HEK293 (cell line): ENCODE measurements at regions not wholly inside any gene's neighbourhood (a gene's known extent, or its start where the extent isn't known, plus 50 kb on each side); places are given as distances from the start of the nearest gene placed in this dataset.

Experiments used
- CTCF ChIA-PET: fragments of 350-600 bp; formaldehyde crosslinking; extraction: SDS; loops from one replicate; lab custom pipeline; 2021; ENCODE audit warnings: antibody characterized with exemption; lab: Yijun Ruan, JAX
- POLR2A ChIA-PET: fragments of 300-600 bp; formaldehyde crosslinking; extraction: SDS; loops from one replicate; lab custom pipeline; 2020; ENCODE audit warnings: antibody characterized with exemption, inconsistent platforms; lab: Yijun Ruan, JAX
- H3K27ac ChIP-seq: fragments of 200-500 bp; sonication (Bioruptor generic); 2 replicates; pipeline ENCODE4 v1.5.1; 2014; ENCODE audit warnings: low read depth, low read length, control low read depth, inconsistent platforms; ENCODE audit errors: extremely low read depth
- H3K36me3 ChIP-seq, 2 experiments: fragments of 200-500 bp in 1 of 2; sonication (Bioruptor generic) in 1 of 2; 1 replicate in 1 of 2; 2 replicates in 1 of 2; pipeline ENCODE4 v1.5.1; 2014 to 2017; ENCODE audit warnings: inconsistent platforms in 2 of 2, low read length in 2 of 2; ENCODE audit not compliant: control insufficient read depth in 2 of 2, insufficient read depth in 1 of 2
- H3K4me1 ChIP-seq: fragments of 200-500 bp; sonication (Bioruptor generic); 2 replicates; pipeline ENCODE4 v1.5.1; 2014; ENCODE audit warnings: mild to moderate bottlenecking, low read length, inconsistent platforms; ENCODE audit not compliant: control insufficient read depth, insufficient read depth
- H3K4me3 ChIP-seq: 2 replicates; pipeline ENCODE4 v1.5.1; 2011; ENCODE audit warnings: low read depth, mild to moderate bottlenecking, control low read depth, low read length, moderate library complexity
- H3K9me3 ChIP-seq: fragments of 200-500 bp; sonication (Bioruptor generic); 2 replicates; pipeline ENCODE4 v1.5.1; 2014; ENCODE audit warnings: low read depth, low read length, inconsistent platforms; ENCODE audit not compliant: control insufficient read depth, insufficient read depth
- EGR2 ChIP-seq: fragments of 450-650 bp; formaldehyde crosslinking; IDR thresholded peaks from 2 replicates; pipeline ENCODE4 v1.5.1; 2016; ENCODE audit warnings: low read depth, missing biosample characterization, missing genetic modification characterization
- HIC1 ChIP-seq: fragments of 450-650 bp; formaldehyde crosslinking; IDR thresholded peaks from 2 replicates; pipeline ENCODE4 v1.5.1; 2016; ENCODE audit warnings: missing biosample characterization, missing genetic modification characterization
- ZBTB17 ChIP-seq: fragments of 450-650 bp; formaldehyde crosslinking; IDR thresholded peaks from 2 replicates; pipeline ENCODE4 v1.5.1; 2016; ENCODE audit warnings: missing biosample characterization, missing genetic modification characterization
- ZFP3 ChIP-seq: fragments of 450-650 bp; formaldehyde crosslinking; IDR thresholded peaks from 2 replicates; pipeline ENCODE4 v1.5.1; 2016; ENCODE audit warnings: low read depth, missing biosample characterization, missing genetic modification characterization
- ZFP37 ChIP-seq: fragments of 450-650 bp; formaldehyde crosslinking; IDR thresholded peaks from 2 replicates; pipeline ENCODE4 v1.5.1; 2016; ENCODE audit warnings: missing biosample characterization, missing genetic modification characterization
- ZNF112 ChIP-seq: fragments of 450-650 bp; formaldehyde crosslinking; IDR thresholded peaks from 2 replicates; pipeline ENCODE4 v1.5.0; 2017; ENCODE audit warnings: missing biosample characterization, missing genetic modification characterization
- ZNF132 ChIP-seq: fragments of 450-650 bp; formaldehyde crosslinking; IDR thresholded peaks from 2 replicates; pipeline ENCODE4 v1.5.1; 2017; ENCODE audit warnings: missing biosample characterization, missing genetic modification characterization, borderline replicate concordance
- ZNF175 ChIP-seq: fragments of 450-650 bp; formaldehyde crosslinking; IDR thresholded peaks from 2 replicates; pipeline ENCODE4 v1.5.1; 2016; ENCODE audit warnings: missing biosample characterization, missing genetic modification characterization
- ZNF280C ChIP-seq: fragments of 450-650 bp; formaldehyde crosslinking; IDR thresholded peaks from 2 replicates; pipeline ENCODE4 v1.5.1; 2016; ENCODE audit warnings: missing biosample characterization, missing genetic modification characterization
- ZNF404 ChIP-seq: fragments of 450-650 bp; formaldehyde crosslinking; IDR thresholded peaks from 2 replicates; pipeline ENCODE4 v1.5.1; 2017; ENCODE audit warnings: missing biosample characterization, missing genetic modification characterization
- ZNF473 ChIP-seq: fragments of 450-650 bp; formaldehyde crosslinking; IDR thresholded peaks from 2 replicates; pipeline ENCODE4 v1.5.1; 2017; ENCODE audit warnings: missing biosample characterization, missing genetic modification characterization
- ZNF501 ChIP-seq: fragments of 450-650 bp; formaldehyde crosslinking; IDR thresholded peaks from 2 replicates; pipeline ENCODE4 v1.5.1; 2016; ENCODE audit warnings: missing biosample characterization, missing genetic modification characterization
- ZNF510 ChIP-seq: fragments of 450-650 bp; formaldehyde crosslinking; IDR thresholded peaks from 2 replicates; pipeline ENCODE4 v1.5.1; 2018; ENCODE audit warnings: mild to moderate bottlenecking, missing genetic modification characterization, missing biosample characterization; ENCODE audit not compliant: insufficient replicate concordance
- ZNF518A ChIP-seq: fragments of 450-650 bp; formaldehyde crosslinking; conservative IDR thresholded peaks from 2 replicates; pipeline ENCODE4 v1.5.1; 2016; ENCODE audit warnings: low read depth, missing biosample characterization, missing genetic modification characterization
- ZNF624 ChIP-seq: fragments of 450-650 bp; formaldehyde crosslinking; IDR thresholded peaks from 2 replicates; pipeline ENCODE4 v1.5.1; 2017; ENCODE audit warnings: missing biosample characterization, missing genetic modification characterization
- ZNF654 ChIP-seq: fragments of 450-650 bp; formaldehyde crosslinking; IDR thresholded peaks from 2 replicates; pipeline ENCODE4 v1.5.1; 2016; ENCODE audit warnings: low read depth, missing biosample characterization, missing genetic modification characterization
- ZNF664 ChIP-seq: fragments of 450-650 bp; formaldehyde crosslinking; IDR thresholded peaks from 2 replicates; pipeline ENCODE4 v1.5.1; 2016; ENCODE audit warnings: missing biosample characterization, missing genetic modification characterization
- ZNF670 ChIP-seq: fragments of 450-650 bp; formaldehyde crosslinking; IDR thresholded peaks from 2 replicates; pipeline ENCODE4 v1.5.1; 2016; ENCODE audit warnings: missing biosample characterization, missing genetic modification characterization, low read depth
- ZNF701 ChIP-seq: fragments of 450-650 bp; formaldehyde crosslinking; IDR thresholded peaks from 2 replicates; pipeline ENCODE4 v1.5.1; 2016; ENCODE audit warnings: missing biosample characterization, missing genetic modification characterization
- ZNF76 ChIP-seq: fragments of 450-650 bp; formaldehyde crosslinking; IDR thresholded peaks from 2 replicates; pipeline ENCODE4; 2016; ENCODE audit warnings: low read depth, missing biosample characterization, missing genetic modification characterization, borderline replicate concordance
- ZSCAN18 ChIP-seq: fragments of 450-650 bp; formaldehyde crosslinking; IDR thresholded peaks from 2 replicates; pipeline ENCODE4 v1.5.1; 2016; ENCODE audit warnings: missing biosample characterization, missing genetic modification characterization

GRCh38 chr1:68780919-68781318 is 284.0 kb upstream of the DEPDC1 start:
- CTCF ChIA-PET = no interaction called here
- Histone ChIP-seq H3K27ac (no peak overlapping the region), H3K36me3 (no peaks in the 10 kb centered on the region), H3K4me1 (no peaks in the 10 kb centered on the region), H3K4me3 (no peak overlapping the region), H3K9me3 (no peaks in the 10 kb centered on the region)
- TF ChIP-seq ZNF280C (tag by site-specific recombination) = no peak
- TF ChIP-seq ZNF510 (tag by site-specific recombination) = no peak
- no peak for TF ChIP-seq ZBTB17 (tag by site-specific recombination)
- no peak for TF ChIP-seq ZNF404 (tag by site-specific recombination)
- no peak for TF ChIP-seq EGR2 (tag by site-specific recombination)
- no peak for TF ChIP-seq ZNF132 (tag by site-specific recombination)
- TF ChIP-seq ZSCAN18 (tag by site-specific recombination) = no peak
- no peak for TF ChIP-seq ZFP37 (tag by site-specific recombination)
- TF ChIP-seq ZNF112 = no peak
- no peak for TF ChIP-seq ZNF701 (tag by site-specific recombination)
- no peak for TF ChIP-seq ZNF76 (tag by site-specific recombination)
- POLR2A ChIA-PET = no interaction called here

GRCh38 chr1:68782890-68783289 is 286.0 kb upstream of the DEPDC1 start:
- H3K4me3 ChIP-seq = no peak overlapping the region
- no peaks in the 10 kb centered on the region for H3K4me1 ChIP-seq
- ChIA-PET POLR2A (no interaction called here), CTCF (no interaction called here)
- H3K9me3 ChIP-seq = no peaks in the 10 kb centered on the region
- no peak for TF ChIP-seq ZNF473
- TF ChIP-seq ZFP3 (tag by site-specific recombination) = no peak
- TF ChIP-seq HIC1 (tag by site-specific recombination) = no peak
- TF ChIP-seq ZNF670 = no peak
- no peak for TF ChIP-seq ZNF664 (tag by site-specific recombination)
- no peak for TF ChIP-seq ZNF175
- no peak for TF ChIP-seq ZNF624 (tag by site-specific recombination)
- TF ChIP-seq ZNF518A = no peak
- TF ChIP-seq ZNF112 = no peak
- TF ChIP-seq ZNF501 = no peak
- no peak; the same call in 1 of the 2 replicates for TF ChIP-seq ZNF654 (tag by site-specific recombination)
- no peaks in the 10 kb centered on the region for H3K36me3 ChIP-seq
- no peak overlapping the region for H3K27ac ChIP-seq
